Epidermal melanocyte (primary cell): ENCODE measurements at regions not wholly inside any gene's neighbourhood (a gene's known extent, or its start where the extent isn't known, plus 50 kb on each side); places are given as distances from the start of the nearest gene placed in this dataset.
"Not testable (repeated sequence)": the region's sequence is repeated elsewhere in the genome, so short reads cannot be mapped to it uniquely, and the experiment has no call there.

Experiments
- DNase-seq: peaks from one replicate; pipeline ENCODE4 v3.0.0; 2011; ENCODE audit warnings: low spot score; ENCODE audit not compliant: insufficient read length

- DNase-seq, result no peak
Observed at GRCh38 chr11:97740801-97741151, 1280.0 kb upstream of the CNTN5 start.

DNA sequence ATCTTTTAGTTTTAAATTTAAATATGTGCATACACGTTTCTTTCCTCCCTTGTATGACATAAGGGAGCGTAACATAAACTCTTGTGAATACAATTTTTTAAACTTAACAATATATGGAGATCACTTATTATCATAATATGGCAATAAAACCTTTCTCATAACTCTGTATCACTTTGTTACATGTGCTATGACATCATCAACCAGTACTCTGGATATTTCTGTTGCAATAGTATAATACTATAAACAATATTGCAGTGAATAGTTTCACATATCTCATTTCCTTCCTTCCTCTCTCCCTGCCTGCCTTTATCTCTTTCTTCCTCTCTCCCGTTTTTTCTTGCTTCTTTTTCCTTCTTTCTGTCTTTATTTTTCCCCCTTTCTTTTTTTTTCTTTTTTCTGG lies 1278.0 kb upstream of the CNTN5 start:
- no peak for DNase-seq

DNA sequence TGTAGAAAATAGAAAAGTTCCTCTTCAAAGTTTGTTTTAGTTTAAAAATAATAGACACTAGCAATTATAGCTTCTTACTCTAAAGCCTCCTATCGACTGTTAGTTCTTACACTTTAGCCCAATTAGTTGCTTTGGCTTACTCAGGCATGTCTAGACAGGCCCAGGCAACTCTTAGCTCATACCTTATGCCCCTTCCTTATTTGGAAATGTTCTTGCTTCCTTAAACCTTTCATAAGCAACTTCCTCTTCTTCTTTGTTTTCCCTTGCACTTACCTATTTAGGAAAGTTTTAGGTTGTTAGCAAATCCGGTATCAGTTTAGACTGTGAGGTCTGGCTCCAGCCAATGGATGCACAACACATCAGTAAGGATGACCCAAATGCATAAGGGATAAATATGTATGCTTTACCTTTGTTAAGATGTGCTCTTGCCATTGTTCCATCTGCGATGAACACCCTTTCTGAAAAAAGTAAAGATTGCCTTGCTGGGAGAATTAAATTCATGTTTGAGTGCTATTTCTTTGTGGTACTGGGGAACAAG lies 1277.5 kb upstream of the CNTN5 start:
- DNase-seq, result no peak

DNA sequence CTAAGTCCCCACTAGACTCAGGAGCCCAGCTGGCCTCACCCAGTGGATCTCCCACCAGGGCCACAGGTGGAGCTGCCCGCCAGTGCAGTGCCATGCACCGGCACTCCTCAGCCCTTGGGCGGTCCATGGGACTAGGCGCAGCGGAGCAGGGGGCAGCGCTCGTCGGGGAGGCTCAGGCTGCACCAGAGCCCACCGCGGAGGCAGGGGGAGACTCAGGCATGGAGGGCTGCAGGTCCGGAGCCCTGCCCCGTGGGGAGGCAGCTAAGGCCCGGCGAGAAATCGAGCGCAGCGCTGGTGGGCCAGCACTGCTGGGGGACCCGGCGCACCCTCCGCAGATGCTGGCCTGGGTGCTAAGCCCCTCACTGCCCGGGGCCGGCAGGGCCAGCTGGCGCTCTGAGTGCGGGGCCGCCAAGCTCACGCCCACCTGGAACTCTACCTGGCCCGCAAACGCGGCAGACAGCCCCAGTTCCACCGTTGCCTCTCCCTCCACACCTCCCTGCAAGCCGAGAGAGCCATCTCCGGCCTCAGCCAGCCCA lies 1275.2 kb upstream of the CNTN5 start:
- no peak for DNase-seq

GRCh38 chr11:97746818-97747217 lies 1273.9 kb upstream of the CNTN5 start:
- no peak for DNase-seq

- no peak for DNase-seq
Observed at GRCh38 chr11:97751405-97751804, 1269.3 kb upstream of the CNTN5 start.

DNA sequence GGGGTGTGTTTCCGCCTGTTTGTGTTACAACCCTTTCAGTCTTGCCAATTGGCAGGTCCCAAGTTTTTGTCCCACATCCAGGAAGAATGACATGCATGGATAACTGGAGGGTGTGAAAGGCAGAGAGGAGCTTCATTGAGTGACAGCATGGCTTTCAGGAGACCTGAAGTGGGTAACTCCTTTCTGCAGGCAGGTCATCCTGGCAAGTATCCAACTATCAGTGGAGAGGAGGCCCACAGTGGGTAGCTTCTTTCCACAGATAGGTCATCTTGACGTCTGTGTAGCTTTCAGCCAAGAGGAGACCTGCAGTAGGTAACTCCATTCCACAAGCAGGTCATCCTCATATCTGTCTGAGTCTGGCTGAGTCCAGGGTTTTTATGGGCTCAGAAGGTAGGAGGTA lies 1268.8 kb upstream of the CNTN5 start:
- DNase-seq, result no peak

DNA sequence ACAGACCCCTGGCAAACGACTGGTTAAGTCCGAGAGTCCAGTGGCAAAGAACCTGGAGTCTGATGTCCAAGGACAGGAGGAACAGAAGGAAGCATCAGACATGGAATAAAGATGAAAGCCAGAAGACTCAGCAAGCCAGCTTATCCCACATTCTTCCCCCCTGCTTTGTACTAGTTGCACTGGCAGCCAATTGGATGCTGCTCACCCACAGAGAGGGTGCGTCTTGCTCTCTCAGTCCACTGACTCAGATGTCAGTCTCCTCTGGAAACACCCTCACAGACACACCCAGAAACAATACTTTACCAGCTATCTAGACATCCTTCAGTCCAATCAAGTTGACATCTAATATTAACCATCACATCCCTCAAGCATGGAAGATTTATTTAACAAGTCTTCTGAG lies 1265.8 kb upstream of the CNTN5 start:
- DNase-seq, result no peak

DNA sequence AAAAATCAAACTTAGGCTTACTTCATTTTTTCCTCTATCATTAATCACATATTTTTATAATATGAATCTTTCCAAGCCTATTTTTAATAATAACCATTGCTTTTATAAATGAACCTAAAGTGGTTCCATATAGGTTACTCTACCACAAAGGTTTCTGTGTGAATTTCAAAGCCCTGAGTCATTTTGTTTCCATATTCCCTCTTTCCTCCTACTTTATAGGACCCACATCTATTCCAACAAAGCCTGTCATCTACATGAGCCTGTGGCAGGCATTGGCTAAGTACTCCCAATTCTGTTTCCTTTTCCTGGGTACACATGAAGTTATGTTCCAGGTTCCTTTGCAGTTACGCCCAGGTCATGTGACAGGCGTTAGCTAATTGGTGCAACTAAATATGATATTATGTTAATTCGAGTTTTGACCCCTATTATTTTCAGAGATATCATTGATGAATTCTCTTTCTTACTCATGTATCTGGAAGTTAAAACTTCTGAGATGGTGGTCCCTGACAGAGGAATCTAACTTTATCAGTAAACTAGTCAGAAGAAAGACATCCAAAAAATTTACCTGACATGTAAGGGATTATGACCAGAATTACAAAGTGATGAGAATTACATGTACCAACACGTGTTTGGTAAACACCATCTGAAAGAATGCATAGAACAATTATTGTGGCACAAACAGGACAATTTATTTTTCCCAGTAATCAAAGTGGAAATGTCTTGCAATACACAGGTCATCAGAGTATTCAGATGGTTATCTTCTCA lies 1264.0 kb upstream of the CNTN5 start:
- DNase-seq, result no peak

- DNase-seq, result no peak
Observed at GRCh38 chr11:97761175-97761574, 1259.6 kb upstream of the CNTN5 start.

- DNase-seq, result no peak
Observed at GRCh38 chr11:97764193-97764592, 1256.6 kb upstream of the CNTN5 start.

GRCh38 chr11:97764605-97765004 lies 1256.1 kb upstream of the CNTN5 start:
- DNase-seq, result no peak

DNA sequence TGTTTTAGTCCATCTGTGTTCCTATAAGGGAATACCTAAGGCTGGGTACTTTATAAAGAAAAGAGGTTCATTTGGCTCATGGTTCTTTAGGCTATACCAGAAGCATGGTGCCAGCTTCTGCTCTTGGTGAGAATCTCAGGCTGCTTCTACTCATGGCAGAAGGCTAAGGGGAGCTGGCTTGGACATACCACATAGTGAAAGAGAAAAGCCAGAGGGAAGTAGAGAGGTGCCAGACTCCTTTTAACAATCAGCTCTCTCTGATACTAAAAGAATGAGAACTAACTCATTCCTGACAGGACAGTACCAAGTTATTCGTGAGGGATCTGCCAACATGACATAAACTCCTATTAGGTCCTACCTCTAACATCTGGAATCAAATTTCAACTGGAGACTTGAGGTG lies 1250.2 kb upstream of the CNTN5 start:
- DNase-seq, result no peak

GRCh38 chr11:97772705-97773104 lies 1248.0 kb upstream of the CNTN5 start:
- DNase-seq, result no peak

- DNase-seq, result not testable (repeated sequence)
Observed at GRCh38 chr11:97784388-97784787, 1236.4 kb upstream of the CNTN5 start.

DNA sequence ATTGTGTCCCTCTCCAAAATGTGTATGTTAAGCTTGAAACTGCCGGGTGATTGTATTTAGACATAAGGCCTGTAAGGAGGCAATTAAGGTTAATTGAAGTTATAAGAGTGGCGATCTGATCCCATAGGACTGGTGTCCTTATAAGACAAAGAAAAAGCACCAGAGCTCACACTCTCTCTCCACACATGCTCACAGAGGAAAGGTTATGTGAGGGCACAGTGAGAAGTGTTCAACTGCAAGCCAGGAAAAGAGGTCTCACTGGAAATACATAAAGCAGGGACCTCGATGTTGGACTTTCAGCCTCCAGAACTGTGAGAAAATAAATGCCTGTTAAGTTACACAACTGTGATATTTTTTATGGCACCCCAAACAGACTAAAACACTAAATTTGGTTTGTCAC lies 1233.8 kb upstream of the CNTN5 start:
- no peak for DNase-seq

DNA sequence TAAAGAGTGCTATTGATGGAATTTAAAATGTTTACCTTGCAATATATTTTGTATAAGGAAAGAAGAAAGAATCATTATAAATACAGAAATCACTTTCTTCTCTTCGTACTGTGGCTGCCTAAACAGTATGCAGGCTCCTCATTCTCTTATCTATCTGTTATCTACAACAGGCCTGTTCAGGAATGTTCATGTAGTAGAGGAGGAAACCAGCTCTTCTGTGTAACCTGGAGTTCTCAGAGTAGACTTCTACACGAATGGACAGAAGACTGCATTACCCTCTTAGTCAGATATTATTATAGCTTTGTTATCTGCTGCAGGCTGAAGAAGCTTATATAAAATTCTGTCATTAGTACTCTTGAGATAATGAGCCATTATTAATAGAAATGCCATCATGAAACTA lies 1225.9 kb upstream of the CNTN5 start:
- no peak for DNase-seq

DNA sequence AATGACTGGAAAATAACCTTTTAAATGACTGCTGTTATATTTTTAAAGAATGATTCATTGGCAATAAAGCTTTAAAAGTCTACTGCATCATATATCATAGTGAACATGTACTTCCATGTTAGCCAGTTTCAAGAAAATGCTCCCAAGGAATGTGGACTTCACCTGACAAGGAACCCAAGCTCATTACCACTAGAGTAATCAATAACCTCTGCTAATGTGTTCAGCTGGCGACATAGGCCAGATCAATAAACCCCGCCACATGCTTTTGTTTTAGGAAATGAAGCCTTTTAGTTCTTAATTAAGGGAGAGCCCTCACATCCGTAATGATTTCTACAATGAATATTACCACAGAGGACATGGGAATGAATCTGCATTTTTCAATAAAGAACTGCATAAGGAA lies 1219.9 kb upstream of the CNTN5 start:
- no peak for DNase-seq

- no peak for DNase-seq
Observed at GRCh38 chr11:97814325-97814959, 1206.3 kb upstream of the CNTN5 start.

DNA sequence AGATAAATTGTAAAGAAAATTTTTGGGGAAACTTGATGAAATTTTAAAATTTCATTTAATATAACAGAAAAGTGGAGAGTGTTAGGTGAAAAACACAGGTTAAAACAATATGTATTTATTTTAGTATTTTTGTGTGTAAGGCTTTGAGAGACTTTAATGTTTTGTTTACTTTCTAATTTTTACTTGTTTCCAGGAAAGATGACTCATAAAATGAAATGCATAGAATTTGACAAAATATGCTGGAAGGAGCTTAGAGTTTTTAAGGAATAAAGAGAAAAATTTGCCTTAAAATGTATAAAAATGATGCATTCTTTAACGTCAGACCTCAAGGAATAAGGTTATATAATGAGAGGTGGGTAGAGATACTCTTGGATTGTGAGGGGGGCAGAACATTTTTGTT lies 1205.1 kb upstream of the CNTN5 start:
- DNase-seq, result no peak

DNA sequence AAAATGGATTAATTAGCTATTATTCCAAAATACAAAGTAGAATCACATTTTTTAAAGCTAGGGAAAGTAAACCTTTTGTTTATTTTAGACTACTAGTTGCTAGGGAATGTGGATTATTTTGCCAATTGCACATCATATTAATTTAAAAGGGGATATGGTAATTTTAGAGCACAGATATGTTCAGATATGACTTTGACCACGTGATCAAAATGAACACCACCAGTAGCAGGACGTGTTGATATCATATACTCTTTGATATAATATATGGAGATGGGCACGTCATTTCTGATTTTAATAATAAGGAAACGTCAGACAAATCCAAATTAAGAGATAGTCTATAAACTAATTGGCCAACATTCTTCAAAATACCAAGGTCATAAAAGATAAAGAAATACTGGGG lies 1188.3 kb upstream of the CNTN5 start:
- DNase-seq, result no peak

DNA sequence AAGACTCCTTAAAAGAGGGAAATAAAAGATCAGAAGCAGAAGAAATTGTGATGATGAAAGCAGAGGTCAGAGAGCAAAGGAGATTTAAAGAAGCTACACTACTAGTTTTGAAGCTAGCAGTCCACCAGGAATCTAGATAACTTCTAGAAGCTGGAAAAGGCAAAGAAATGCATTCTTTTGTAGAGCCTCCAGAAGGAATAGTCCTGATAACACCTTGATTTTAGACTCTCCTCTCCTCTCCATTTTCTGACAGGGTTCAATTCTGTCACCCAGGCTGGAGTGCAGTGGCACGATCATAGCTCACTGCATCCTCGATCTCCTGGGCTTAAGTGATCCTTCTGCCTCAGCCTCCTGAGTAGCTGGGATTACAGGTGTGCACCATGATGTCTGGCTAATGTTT lies 1187.3 kb upstream of the CNTN5 start:
- no peak for DNase-seq

GRCh38 chr11:97844016-97844415 lies 1176.7 kb upstream of the CNTN5 start:
- DNase-seq, result no peak
